ENCODE measurements at regions not wholly inside any gene's neighbourhood (a gene's known extent, or its start where the extent isn't known, plus 50 kb on each side); places are given as distances from the start of the nearest gene placed in this dataset.

DNA sequence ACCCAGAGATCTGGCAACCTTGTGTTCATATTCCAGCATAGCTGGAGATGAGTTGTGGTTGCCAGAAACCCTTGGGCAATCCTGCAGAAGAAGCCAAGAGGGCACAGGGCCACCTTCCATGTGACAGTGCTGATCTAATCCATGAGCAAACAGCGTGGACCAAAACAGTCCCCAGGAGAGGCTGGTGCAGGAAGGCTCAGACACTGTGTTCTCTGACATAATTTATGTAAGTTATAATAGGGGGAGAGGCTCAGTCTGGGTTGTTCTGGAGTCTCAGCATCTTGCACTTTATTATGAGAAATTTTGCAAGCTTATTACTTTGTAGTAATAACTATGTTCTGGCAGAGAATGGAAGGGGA lies 273.9 kb downstream of the HAPSTR1 start:
- peak; percentile 18 for TF ChIP-seq EP300 (IDR thresholded peaks at IDR 0.05; ENCODE audit: low read depth)
- TF ChIP-seq, protein P1, sequence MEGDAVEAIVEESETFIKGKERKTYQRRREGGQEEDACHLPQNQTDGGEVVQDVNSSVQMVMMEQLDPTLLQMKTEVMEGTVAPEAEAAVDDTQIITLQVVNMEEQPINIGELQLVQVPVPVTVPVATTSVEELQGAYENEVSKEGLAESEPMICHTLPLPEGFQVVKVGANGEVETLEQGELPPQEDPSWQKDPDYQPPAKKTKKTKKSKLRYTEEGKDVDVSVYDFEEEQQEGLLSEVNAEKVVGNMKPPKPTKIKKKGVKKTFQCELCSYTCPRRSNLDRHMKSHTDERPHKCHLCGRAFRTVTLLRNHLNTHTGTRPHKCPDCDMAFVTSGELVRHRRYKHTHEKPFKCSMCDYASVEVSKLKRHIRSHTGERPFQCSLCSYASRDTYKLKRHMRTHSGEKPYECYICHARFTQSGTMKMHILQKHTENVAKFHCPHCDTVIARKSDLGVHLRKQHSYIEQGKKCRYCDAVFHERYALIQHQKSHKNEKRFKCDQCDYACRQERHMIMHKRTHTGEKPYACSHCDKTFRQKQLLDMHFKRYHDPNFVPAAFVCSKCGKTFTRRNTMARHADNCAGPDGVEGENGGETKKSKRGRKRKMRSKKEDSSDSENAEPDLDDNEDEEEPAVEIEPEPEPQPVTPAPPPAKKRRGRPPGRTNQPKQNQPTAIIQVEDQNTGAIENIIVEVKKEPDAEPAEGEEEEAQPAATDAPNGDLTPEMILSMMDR (IDR thresholded peaks at IDR 0.05): no peak
